Transverse colon (tissue), 4 donors: ENCODE measurements at regions not wholly inside any gene's neighbourhood (a gene's known extent, or its start where the extent isn't known, plus 50 kb on each side); places are given as distances from the start of the nearest gene placed in this dataset.

ENCODE experiments used
- DNase-seq: peaks from one replicate; pipeline ENCODE4 v3.0.0-alpha.2; 2019
- H3K27ac ChIP-seq, 4 donors: fragments of 200-600 bp; sonication (generic); 2 replicates each; pipeline ENCODE4 v1.5.1; 2016 to 2018; ENCODE audit warnings: inconsistent platforms in 4 of 4
- H3K27me3 ChIP-seq: fragments of 200-600 bp; sonication (generic); 2 replicates; pipeline ENCODE4 v1.5.1; 2017; ENCODE audit warnings: inconsistent platforms
- H3K36me3 ChIP-seq, 4 donors: fragments of 200-600 bp; sonication (generic); 2 replicates each; pipeline ENCODE4 v1.5.1; 2017 to 2019; ENCODE audit warnings: inconsistent platforms in 4 of 4
- H3K4me1 ChIP-seq, 4 donors: fragments of 200-600 bp; sonication (generic); 2 replicates each; pipeline ENCODE4 v1.5.1; 2017 to 2020; ENCODE audit warnings: inconsistent platforms in 4 of 4
- H3K4me3 ChIP-seq, 4 donors: fragments of 200-600 bp; sonication (generic); 1 replicate in 1 of 4; 2 replicates in 3 of 4; pipeline versions ENCODE4 v1.5.1 to v1.6.1; 2017 to 2019; ENCODE audit warnings: inconsistent platforms in 4 of 4
- H3K9me3 ChIP-seq, 2 donors: fragments of 200-600 bp; sonication (generic); 2 replicates each; pipeline ENCODE4 v1.5.1; 2017 to 2019; ENCODE audit warnings: inconsistent platforms in 2 of 2
- CTCF ChIP-seq, 5 experiments: fragments of 200-600 bp in 3 of 5; fragments of 450-650 bp in 2 of 5; sonication (generic) in 3 of 5; IDR thresholded peaks; 1 replicate in 2 of 5; 2 replicates in 3 of 5; pipeline ENCODE4 v1.5.1; 2016 to 2017; ENCODE audit warnings: antibody characterized with exemption in 5 of 5, inconsistent platforms in 3 of 5, mild to moderate bottlenecking in 2 of 5, moderate library complexity in 1 of 5
- EP300 ChIP-seq: sonication (generic); formaldehyde crosslinking; IDR thresholded peaks from one replicate; pipeline ENCODE4 v1.6.1; 2017; ENCODE audit warnings: antibody characterized with exemption, low read depth
- POLR2A ChIP-seq: fragments of 450-650 bp; IDR thresholded peaks from one replicate; pipeline ENCODE4 v1.6.1; 2016; ENCODE audit warnings: antibody characterized with exemption, mild to moderate bottlenecking, moderate library complexity
- POLR2AphosphoS5 ChIP-seq, 3 donors: sonication (generic); formaldehyde crosslinking; IDR thresholded peaks; one replicate each; pipeline ENCODE4 v1.6.1; 2016; ENCODE audit warnings: antibody characterized with exemption in 3 of 3
- WGBS, 2 donors: methylation state at CpG; one replicate each; pipeline ENCODE4 v1.1.5; 2018; ENCODE audit warnings: low coverage in 1 of 2; 5-methylcytosine and 5-hydroxymethylcytosine counted together
- in situ Hi-C, 4 donors: fragments of 200-750 bp; cut with MboI; loops; one replicate each; pipeline versions ENCODE4 v1.15.0 to v1.15.1; 2017; ENCODE audit warnings: low sequenced_read_pairs in 3 of 4, low pct_ligation_motif_present in 1 of 4, low pct_unique_long_range_greater_than_20kb in 1 of 4
- intact Hi-C: fragments of 100-400 bp; cut with DNase I; formaldehyde crosslinking; loops from one replicate; pipeline ENCODE4 v1.15.1; 2023; ENCODE audit warnings: low total_unique reads

- no peaks in the 10 kb centered on the region for H3K9me3 ChIP-seq
- no peaks in the 10 kb centered on the region for H3K27me3 ChIP-seq
- H3K4me1 ChIP-seq: peaks cover 0 to 18% (median 7%) of the 10 kb centered on the region in 4 donors
- no peak overlapping the region for H3K27ac ChIP-seq
- intact Hi-C loops (loop anchor here (2.0 kb wide), 1 partner anchor 1334 kb away; no protein-coding TSS in a partner anchor), in situ Hi-C loops (no loop called here)
- WGBS, 2 donors: 33 to 57% methylated on average over 2 to 4 of the region's 4 CpGs
- TF ChIP-seq EP300: no peak
- no peak for TF ChIP-seq POLR2A
- TF ChIP-seq CTCF (IDR thresholded peaks at IDR 0.05): no peak
- TF ChIP-seq POLR2AphosphoS5 (IDR thresholded peaks at IDR 0.05): peak in 1 of 3 donors; percentile 12
- peak; percentile 22 for DNase-seq
- no peaks in the 10 kb centered on the region for H3K36me3 ChIP-seq
- no peak overlapping the region for H3K4me3 ChIP-seq
Measured at GRCh38 chr9:107175041-107175440, 108.0 kb upstream of the RAD23B start.

GRCh38 chr9:107175816-107176435, 107.2 kb upstream of the RAD23B start:
- Histone ChIP-seq H3K4me3 (no peak overlapping the region), H3K36me3 (no peaks in the 10 kb centered on the region), H3K27me3 (no peaks in the 10 kb centered on the region), H3K27ac (peak overlapping the region in 1 of 4 donors; percentile 3), H3K9me3 (no peaks in the 10 kb centered on the region), H3K4me1 (peaks cover 0 to 18% (median 7%) of the 10 kb centered on the region in 4 donors)
- in situ Hi-C loops (no loop called here), intact Hi-C loops (loop anchor here (2.0 kb wide), 1 partner anchor 1335 kb away; no protein-coding TSS in a partner anchor)
- TF ChIP-seq EP300: no peak
- no peak for TF ChIP-seq POLR2A
- no peak for TF ChIP-seq POLR2AphosphoS5 (IDR thresholded peaks at IDR 0.05)
- TF ChIP-seq CTCF (IDR thresholded peaks at IDR 0.05): no peak
- no peak for DNase-seq
- WGBS, 2 donors: 94 to 100% methylated on average over 1 to 5 of the region's 7 CpGs

- Histone ChIP-seq H3K4me1 (peaks cover 0 to 18% (median 7%) of the 10 kb centered on the region in 4 donors), H3K27ac (peak overlapping the region in 1 of 4 donors; percentile 3), H3K36me3 (no peaks in the 10 kb centered on the region), H3K4me3 (no peak overlapping the region), H3K9me3 (no peaks in the 10 kb centered on the region), H3K27me3 (no peaks in the 10 kb centered on the region)
- no peak for DNase-seq
- in situ Hi-C loops (no loop called here), intact Hi-C loops (no loop called here)
- TF ChIP-seq EP300 (no peak), POLR2A (no peak), CTCF (IDR thresholded peaks at IDR 0.05) (no peak), POLR2AphosphoS5 (IDR thresholded peaks at IDR 0.05) (no peak)
- WGBS, 2 donors: 68 to 83% methylated on average over 6 to 12 of the region's 12 CpGs
Measured at GRCh38 chr9:107176436-107177151, 106.5 kb upstream of the RAD23B start.

- Histone ChIP-seq H3K27ac (peak overlapping the region in 2 of 4 donors; percentile 3 to 20), H3K27me3 (no peaks in the 10 kb centered on the region)
- in situ Hi-C loops: no loop called here
Measured at GRCh38 chr9:107177243-107177839, 105.7 kb upstream of the RAD23B start.

More at GRCh38 chr9:107177243-107177839, 105.7 kb upstream of the RAD23B start:
- no peak overlapping the region for H3K4me3 ChIP-seq
- H3K4me1 ChIP-seq: peaks cover 0 to 18% (median 7%) of the 10 kb centered on the region in 4 donors
- 72% methylated on average over 7 of the region's 7 CpGs; no CpG with 5 or more reads in 1 of the 2 donors for WGBS, 2 donors
- DNase-seq: no peak
- H3K9me3 ChIP-seq: no peaks in the 10 kb centered on the region
- H3K36me3 ChIP-seq: no peaks in the 10 kb centered on the region
- TF ChIP-seq CTCF (IDR thresholded peaks at IDR 0.05): no peak
- TF ChIP-seq POLR2A: no peak
- no peak for TF ChIP-seq POLR2AphosphoS5 (IDR thresholded peaks at IDR 0.05)
- no peak for TF ChIP-seq EP300
- intact Hi-C loops: no loop called here
